DND-41 (cell line): ENCODE measurements at regions not wholly inside any gene's neighbourhood (a gene's known extent, or its start where the extent isn't known, plus 50 kb on each side); places are given as distances from the start of the nearest gene placed in this dataset.

Source experiments
- EZH2 ChIP-seq: IDR thresholded peaks from 3 replicates; pipeline ENCODE4 v1.6.1; 2012; ENCODE audit warnings: borderline replicate concordance, low read depth, mild to moderate bottlenecking, moderate library complexity, low read length, inconsistent platforms; ENCODE audit not compliant: severe bottlenecking
- TF ChIP-seq, protein P1 (sequence below): IDR thresholded peaks from 2 replicates; pipeline ENCODE4 v1.5.1; 2012; ENCODE audit warnings: borderline replicate concordance, low read length, moderate library complexity, mild to moderate bottlenecking; ENCODE audit not compliant: poor library complexity, severe bottlenecking; ENCODE audit errors: extremely low read depth

DNA sequence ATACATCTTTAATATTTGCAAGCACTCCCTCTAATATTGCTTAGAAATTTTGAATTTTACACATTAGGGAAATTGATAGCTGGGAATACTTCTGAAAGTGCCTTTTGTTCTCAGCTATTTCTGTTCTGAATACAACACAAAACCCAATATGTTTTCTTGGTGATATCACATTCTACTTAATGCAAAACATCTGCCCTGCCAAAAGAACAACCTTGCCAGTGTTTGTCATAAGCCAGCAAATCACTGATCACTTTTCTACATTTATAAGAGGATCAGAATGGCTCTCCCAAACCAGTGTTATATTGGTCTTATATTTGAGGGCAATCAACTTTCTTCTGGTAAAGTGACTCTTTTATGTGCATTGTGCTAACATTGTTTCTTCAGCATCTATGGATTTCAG lies 126.8 kb upstream of the APOOL start:
- TF ChIP-seq, protein P1, sequence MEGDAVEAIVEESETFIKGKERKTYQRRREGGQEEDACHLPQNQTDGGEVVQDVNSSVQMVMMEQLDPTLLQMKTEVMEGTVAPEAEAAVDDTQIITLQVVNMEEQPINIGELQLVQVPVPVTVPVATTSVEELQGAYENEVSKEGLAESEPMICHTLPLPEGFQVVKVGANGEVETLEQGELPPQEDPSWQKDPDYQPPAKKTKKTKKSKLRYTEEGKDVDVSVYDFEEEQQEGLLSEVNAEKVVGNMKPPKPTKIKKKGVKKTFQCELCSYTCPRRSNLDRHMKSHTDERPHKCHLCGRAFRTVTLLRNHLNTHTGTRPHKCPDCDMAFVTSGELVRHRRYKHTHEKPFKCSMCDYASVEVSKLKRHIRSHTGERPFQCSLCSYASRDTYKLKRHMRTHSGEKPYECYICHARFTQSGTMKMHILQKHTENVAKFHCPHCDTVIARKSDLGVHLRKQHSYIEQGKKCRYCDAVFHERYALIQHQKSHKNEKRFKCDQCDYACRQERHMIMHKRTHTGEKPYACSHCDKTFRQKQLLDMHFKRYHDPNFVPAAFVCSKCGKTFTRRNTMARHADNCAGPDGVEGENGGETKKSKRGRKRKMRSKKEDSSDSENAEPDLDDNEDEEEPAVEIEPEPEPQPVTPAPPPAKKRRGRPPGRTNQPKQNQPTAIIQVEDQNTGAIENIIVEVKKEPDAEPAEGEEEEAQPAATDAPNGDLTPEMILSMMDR, result no peak
- no peak for TF ChIP-seq EZH2
